ENCODE measurements at regions not wholly inside any gene's neighbourhood (a gene's known extent, or its start where the extent isn't known, plus 50 kb on each side); places are given as distances from the start of the nearest gene placed in this dataset.

GRCh38 chr11:134582770-134583095 lies 170.7 kb upstream of the B3GAT1 start:
- DNase-seq = no peak

GRCh38 chr11:134581966-134582769 lies 170.1 kb upstream of the B3GAT1 start:
- DNase-seq = no peak

GRCh38 chr11:134581121-134581626 lies 169.1 kb upstream of the B3GAT1 start:
- DNase-seq = no peak

- no peak for DNase-seq
Measured at GRCh38 chr11:134580610-134580975, 168.6 kb upstream of the B3GAT1 start.

GRCh38 chr11:134579724-134580609 lies 167.9 kb upstream of the B3GAT1 start:
- DNase-seq = no peak

GRCh38 chr11:134578807-134579723 lies 167.0 kb upstream of the B3GAT1 start:
- no peak for DNase-seq

GRCh38 chr11:134577751-134578395 lies 165.8 kb upstream of the B3GAT1 start:
- DNase-seq = no peak

GRCh38 chr11:134576721-134577171 lies 164.7 kb upstream of the B3GAT1 start:
- DNase-seq = no peak

- no peak for DNase-seq
Measured at GRCh38 chr11:134576286-134576685, 164.2 kb upstream of the B3GAT1 start.

- no peak for DNase-seq
Measured at GRCh38 chr11:134575504-134576230, 163.6 kb upstream of the B3GAT1 start.

GRCh38 chr11:134574947-134575346 lies 162.9 kb upstream of the B3GAT1 start:
- DNase-seq = no peak

GRCh38 chr11:134574425-134574824 lies 162.4 kb upstream of the B3GAT1 start:
- DNase-seq = no peak

- no peak for DNase-seq
Measured at GRCh38 chr11:134573857-134574256, 161.8 kb upstream of the B3GAT1 start.

- DNase-seq = no peak
Measured at GRCh38 chr11:134572741-134573675, 161.0 kb upstream of the B3GAT1 start.

GRCh38 chr11:134571301-134571700 lies 159.3 kb upstream of the B3GAT1 start:
- no peak for DNase-seq

GRCh38 chr11:134569195-134569594 lies 157.2 kb upstream of the B3GAT1 start:
- DNase-seq = no peak

- DNase-seq = no peak
Measured at GRCh38 chr11:134566311-134566710, 154.3 kb upstream of the B3GAT1 start.

GRCh38 chr11:134565343-134565891 lies 153.4 kb upstream of the B3GAT1 start:
- no peak for DNase-seq

- no peak for DNase-seq
Measured at GRCh38 chr11:134564472-134565200, 152.6 kb upstream of the B3GAT1 start.
